GM12875 (cell line): ENCODE measurements at regions not wholly inside any gene's neighbourhood (a gene's known extent, or its start where the extent isn't known, plus 50 kb on each side); places are given as distances from the start of the nearest gene placed in this dataset.

Experiments used
- H3K4me3 ChIP-seq: one replicate; pipeline ENCODE4 v1.5.1; 2011; ENCODE audit warnings: low read depth, low read length, control low read depth
- CTCF ChIP-seq: IDR thresholded peaks from 2 replicates; pipeline ENCODE4 v1.5.1; 2011; ENCODE audit warnings: low read depth, mild to moderate bottlenecking, control low read depth, inconsistent platforms, low read length, moderate library complexity, borderline replicate concordance; ENCODE audit not compliant: insufficient read depth

DNA sequence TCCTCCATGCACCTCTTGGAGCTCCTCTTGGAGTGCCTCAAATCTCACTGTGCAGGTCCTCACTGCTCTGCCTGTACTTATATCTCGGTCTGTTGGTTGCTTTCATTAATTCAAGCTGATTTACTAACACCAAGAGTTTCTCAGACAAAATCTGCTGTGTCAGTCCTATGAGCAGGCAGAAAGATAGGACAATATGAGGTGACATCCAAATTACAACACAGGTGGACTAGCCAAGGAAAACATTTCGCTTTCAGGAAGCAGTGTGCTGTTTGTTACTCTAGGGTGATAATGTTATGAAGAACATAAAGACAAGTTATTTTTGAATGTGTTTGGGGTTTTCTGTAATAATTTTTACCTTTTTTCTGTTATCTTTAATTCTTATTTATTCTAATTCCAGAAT lies 264.1 kb upstream of the ANKH start:
- TF ChIP-seq CTCF: no peak
- no peak overlapping the region for H3K4me3 ChIP-seq

- H3K4me3 ChIP-seq: no peak overlapping the region
- no peak for TF ChIP-seq CTCF
These were observed 261.9 kb upstream of the ANKH start for GRCh38 chr5:15133456-15133965.

DNA sequence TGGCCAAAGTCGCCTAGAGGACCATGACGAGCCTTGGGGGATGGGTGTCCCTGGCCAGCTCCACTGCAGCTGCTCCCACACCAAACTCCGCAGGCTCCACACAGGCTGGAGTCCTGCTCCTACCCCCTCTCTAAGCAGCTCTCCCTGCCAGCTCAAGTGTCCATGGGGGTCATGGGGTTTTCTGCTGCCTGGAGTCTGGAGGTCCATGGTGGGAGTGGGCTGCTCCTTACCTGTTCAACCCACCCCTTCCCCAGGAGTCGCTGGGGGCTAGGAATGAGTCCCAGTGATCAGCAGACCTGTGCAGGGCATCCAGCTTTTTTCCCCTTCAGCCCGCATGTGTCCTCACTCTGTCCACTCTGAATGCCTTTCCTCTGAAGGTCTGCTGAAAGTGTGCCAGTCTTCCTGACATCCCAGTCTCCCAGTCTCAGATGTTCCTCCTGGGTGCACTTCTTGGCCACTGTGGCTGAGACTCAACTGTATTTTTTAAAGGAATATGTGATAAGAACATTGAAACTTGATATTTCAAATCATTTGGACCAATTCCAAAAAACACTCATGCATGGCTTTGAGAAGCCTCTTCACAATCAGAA lies 261.3 kb upstream of the ANKH start:
- no peak for TF ChIP-seq CTCF
- H3K4me3 ChIP-seq: no peak overlapping the region

DNA sequence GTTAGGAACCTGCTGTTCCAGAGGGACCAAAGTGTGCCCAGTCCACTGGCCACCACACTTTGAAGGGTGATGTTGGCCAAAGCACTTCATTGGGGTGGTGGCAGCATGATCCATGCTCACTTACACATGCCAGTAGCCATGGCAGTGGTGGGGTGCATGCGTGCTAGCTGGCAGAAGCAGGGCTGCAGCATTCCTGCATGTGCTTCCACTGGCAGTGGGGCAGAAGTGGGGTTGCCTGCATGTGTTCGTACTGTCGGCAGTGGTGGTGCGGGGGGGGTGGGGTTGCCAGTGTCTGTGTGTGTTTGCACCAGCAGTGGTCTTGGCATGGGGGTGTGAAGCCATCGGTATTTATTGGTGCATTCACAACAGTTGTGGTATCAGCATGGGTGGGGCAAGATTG lies 260.3 kb upstream of the ANKH start:
- H3K4me3 ChIP-seq: no peak overlapping the region
- TF ChIP-seq CTCF: no peak

GRCh38 chr5:15124871-15125568 lies 253.4 kb upstream of the ANKH start:
- H3K4me3 ChIP-seq: no peak overlapping the region
- no peak for TF ChIP-seq CTCF

DNA sequence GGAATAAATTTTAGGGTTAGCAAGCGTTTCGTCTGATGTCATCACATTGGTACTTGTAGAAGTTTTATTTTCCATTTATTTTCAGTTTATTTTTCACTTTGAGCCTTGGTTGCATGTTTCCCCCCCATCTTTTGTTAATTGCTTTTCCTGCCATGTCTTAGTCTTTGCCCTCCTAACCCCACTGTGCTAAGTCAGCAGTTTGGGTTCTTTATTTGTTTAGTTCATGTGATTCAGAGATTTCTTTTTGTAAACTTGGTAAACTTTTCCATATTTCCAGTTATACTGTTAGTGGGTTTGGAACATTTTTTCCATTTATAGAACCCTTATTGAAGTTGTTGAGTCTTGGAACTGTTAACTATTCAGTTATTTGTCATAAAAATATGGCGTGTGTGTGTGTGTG lies 252.9 kb upstream of the ANKH start:
- no peak overlapping the region for H3K4me3 ChIP-seq
- TF ChIP-seq CTCF: no peak

DNA sequence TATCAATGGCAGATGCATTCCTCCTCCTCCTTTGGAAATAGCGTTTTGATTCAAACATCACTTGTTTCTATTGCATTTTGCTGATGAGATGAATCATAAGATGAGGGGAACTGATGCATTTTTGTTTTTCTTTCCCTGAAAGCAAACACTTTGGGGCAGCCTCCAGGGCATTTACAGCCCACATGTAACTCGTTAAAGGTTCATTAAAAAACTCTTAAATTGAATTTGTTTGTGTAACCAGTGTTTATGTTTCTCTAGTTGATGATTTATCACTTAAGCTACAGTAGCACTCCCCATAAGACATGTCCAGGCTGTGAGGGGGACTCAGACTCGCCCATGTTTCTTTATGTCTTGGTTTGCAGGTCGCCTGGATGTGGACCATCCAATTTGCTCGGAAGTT lies 246.1 kb upstream of the ANKH start:
- no peak overlapping the region for H3K4me3 ChIP-seq
- no peak for TF ChIP-seq CTCF
